NCI-H526 (cell line): ENCODE measurements at regions not wholly inside any gene's neighbourhood (a gene's known extent, or its start where the extent isn't known, plus 50 kb on each side); places are given as distances from the start of the nearest gene placed in this dataset.

Experiments
- DNase-seq, 2 experiments: peaks; one replicate each; lab custom pipeline; 2025; lab: John Stamatoyannopoulos, UW

GRCh38 chr18:54020156-54020745 lies 204.2 kb downstream of the MBD2 start:
- no peak for DNase-seq

GRCh38 chr18:54019641-54020040 lies 204.8 kb downstream of the MBD2 start:
- no peak for DNase-seq

- DNase-seq: no peak
These were observed 211.0 kb downstream of the MBD2 start for GRCh38 chr18:54013452-54013851.

GRCh38 chr18:54004828-54005227 lies 219.6 kb downstream of the MBD2 start:
- DNase-seq: no peak

- no peak for DNase-seq
These were observed 221.3 kb downstream of the MBD2 start for GRCh38 chr18:54003195-54003594.

- no peak for DNase-seq
These were observed 227.4 kb downstream of the MBD2 start for GRCh38 chr18:53997064-53997463.

- DNase-seq: no peak
These were observed 230.5 kb downstream of the MBD2 start for GRCh38 chr18:53994016-53994415.

- no peak for DNase-seq
These were observed 232.7 kb downstream of the MBD2 start for GRCh38 chr18:53991805-53992204.

GRCh38 chr18:53991202-53991601 lies 233.3 kb downstream of the MBD2 start:
- no peak for DNase-seq

- no peak for DNase-seq
These were observed 234.0 kb downstream of the MBD2 start for GRCh38 chr18:53990485-53990884.

- DNase-seq: no peak
These were observed 240.4 kb downstream of the MBD2 start for GRCh38 chr18:53984021-53984420.

GRCh38 chr18:53971331-53971730 lies 253.1 kb downstream of the MBD2 start:
- no peak for DNase-seq

- DNase-seq: no peak
These were observed 271.8 kb downstream of the MBD2 start for GRCh38 chr18:53952700-53953099.

- no peak for DNase-seq
These were observed 273.9 kb downstream of the MBD2 start for GRCh38 chr18:53950545-53950944.

- no peak for DNase-seq
These were observed 275.5 kb downstream of the MBD2 start for GRCh38 chr18:53948991-53949390.

GRCh38 chr18:53947092-53947640 lies 277.3 kb downstream of the MBD2 start:
- no peak for DNase-seq

- DNase-seq: no peak
These were observed 277.9 kb downstream of the MBD2 start for GRCh38 chr18:53946594-53946993.

GRCh38 chr18:53944721-53945120 lies 279.7 kb downstream of the MBD2 start:
- peak in 1 of 2 experiments; percentile 1 for DNase-seq

- DNase-seq: no peak
These were observed 281.1 kb downstream of the MBD2 start for GRCh38 chr18:53943326-53943860.

GRCh38 chr18:53941601-53942338 lies 282.7 kb downstream of the MBD2 start:
- no peak for DNase-seq

- DNase-seq: no peak
These were observed 287.4 kb downstream of the MBD2 start for GRCh38 chr18:53937037-53937436.

GRCh38 chr18:53935803-53936202 lies 288.7 kb downstream of the MBD2 start:
- no peak for DNase-seq

- DNase-seq: no peak
These were observed 289.1 kb downstream of the MBD2 start for GRCh38 chr18:53935399-53935798.
